Suprapubic skin (tissue), 4 donors: ENCODE measurements at regions not wholly inside any gene's neighbourhood (a gene's known extent, or its start where the extent isn't known, plus 50 kb on each side); places are given as distances from the start of the nearest gene placed in this dataset.

Source experiments
- DNase-seq, 2 donors: peaks; one replicate each; pipeline ENCODE4 v3.0.0-alpha.2; 2019; ENCODE audit warnings: low spot score in 2 of 2
- H3K27ac ChIP-seq: fragments of 200-600 bp; sonication (generic); one replicate; pipeline ENCODE4 v1.5.1; 2019
- H3K27me3 ChIP-seq: fragments of 200-600 bp; sonication (generic); one replicate; pipeline ENCODE4 v1.5.1; 2019
- H3K36me3 ChIP-seq: fragments of 200-600 bp; sonication (generic); one replicate; pipeline ENCODE4 v1.5.1; 2019
- H3K4me1 ChIP-seq: fragments of 200-600 bp; sonication (generic); one replicate; pipeline ENCODE4 v1.5.1; 2019
- H3K4me3 ChIP-seq: fragments of 200-600 bp; sonication (generic); one replicate; pipeline ENCODE4 v1.5.1; 2019; ENCODE audit warnings: mild to moderate bottlenecking
- H3K9me3 ChIP-seq: fragments of 200-600 bp; sonication (generic); one replicate; pipeline ENCODE4 v1.5.1; 2019
- EP300 ChIP-seq: sonication (generic); formaldehyde crosslinking; IDR thresholded peaks from one replicate; pipeline ENCODE4 v1.6.1; 2017; ENCODE audit warnings: antibody characterized with exemption
- POLR2A ChIP-seq, 2 donors: fragments of 450-650 bp; IDR thresholded peaks; one replicate each; pipeline ENCODE4 v1.6.1; 2017; ENCODE audit warnings: antibody characterized with exemption in 2 of 2, mild to moderate bottlenecking in 2 of 2, moderate library complexity in 2 of 2
- POLR2AphosphoS5 ChIP-seq, 3 donors: sonication (generic); formaldehyde crosslinking; IDR thresholded peaks; one replicate each; pipeline ENCODE4 v1.6.1; 2017; ENCODE audit warnings: antibody characterized with exemption in 3 of 3
- WGBS: methylation state at CpG from one replicate; pipeline ENCODE4 v1.1.5; 2018; 5-methylcytosine and 5-hydroxymethylcytosine counted together
- TF ChIP-seq, protein P1 (sequence below), 2 donors: fragments of 200-600 bp in 1 of 2; fragments of 450-650 bp in 1 of 2; sonication (generic) in 1 of 2; IDR thresholded peaks; one replicate each; pipeline ENCODE4 v1.5.1; 2016 to 2019; ENCODE audit warnings: antibody characterized with exemption in 2 of 2, mild to moderate bottlenecking in 1 of 2, moderate library complexity in 1 of 2

DNA sequence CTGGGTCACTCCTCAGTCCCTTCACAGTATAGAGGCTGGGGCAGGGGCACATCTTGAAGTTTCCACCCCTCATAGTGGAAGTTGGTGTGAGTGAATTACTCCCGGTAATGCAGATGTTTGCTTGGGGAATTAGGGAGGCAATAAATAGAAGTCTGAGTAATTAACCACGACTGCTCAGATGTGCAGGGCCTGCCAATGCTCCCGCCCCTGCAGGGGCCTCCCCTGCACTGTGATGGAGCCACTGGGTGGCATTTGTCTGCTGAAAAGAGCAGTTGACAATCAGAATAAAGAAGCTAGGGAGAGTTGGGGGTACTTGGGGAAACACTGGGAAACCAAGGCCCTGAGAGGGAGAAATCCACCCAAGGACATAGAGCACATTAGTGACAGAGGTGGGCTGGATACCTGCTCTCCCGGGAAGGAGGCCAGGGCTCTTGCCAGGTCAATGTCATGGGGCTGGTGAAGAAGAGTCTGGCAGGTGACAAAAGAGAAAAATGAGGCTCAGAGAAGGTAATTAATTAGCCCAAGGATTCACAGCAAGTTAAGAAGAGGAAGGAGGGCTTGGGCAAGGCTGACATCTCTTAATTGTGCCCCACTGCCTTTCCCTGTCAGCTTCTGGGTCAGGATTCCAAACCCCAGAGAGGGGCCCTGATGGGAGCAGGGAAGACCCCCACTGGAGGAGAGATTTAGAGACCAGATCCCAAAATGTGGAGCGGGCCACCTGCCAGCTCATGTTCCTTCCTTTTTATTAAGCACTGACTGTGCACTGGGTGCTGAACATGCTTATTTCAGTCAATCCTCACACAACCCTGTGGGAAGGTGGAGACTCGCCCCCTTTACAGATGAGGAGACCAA, 436.2 kb downstream of the MATN1 start:
- no peak for DNase-seq
- H3K27me3 ChIP-seq: peaks cover 3% of the 10 kb centered on the region
- H3K36me3 ChIP-seq: no peaks in the 10 kb centered on the region
- H3K4me1 ChIP-seq: no peaks in the 10 kb centered on the region
- H3K4me3 ChIP-seq: no peak overlapping the region
- H3K9me3 ChIP-seq: no peaks in the 10 kb centered on the region
- WGBS: 45% methylated on average over 6 of the region's 6 CpGs
- TF ChIP-seq EP300: no peak
- TF ChIP-seq, protein P1, sequence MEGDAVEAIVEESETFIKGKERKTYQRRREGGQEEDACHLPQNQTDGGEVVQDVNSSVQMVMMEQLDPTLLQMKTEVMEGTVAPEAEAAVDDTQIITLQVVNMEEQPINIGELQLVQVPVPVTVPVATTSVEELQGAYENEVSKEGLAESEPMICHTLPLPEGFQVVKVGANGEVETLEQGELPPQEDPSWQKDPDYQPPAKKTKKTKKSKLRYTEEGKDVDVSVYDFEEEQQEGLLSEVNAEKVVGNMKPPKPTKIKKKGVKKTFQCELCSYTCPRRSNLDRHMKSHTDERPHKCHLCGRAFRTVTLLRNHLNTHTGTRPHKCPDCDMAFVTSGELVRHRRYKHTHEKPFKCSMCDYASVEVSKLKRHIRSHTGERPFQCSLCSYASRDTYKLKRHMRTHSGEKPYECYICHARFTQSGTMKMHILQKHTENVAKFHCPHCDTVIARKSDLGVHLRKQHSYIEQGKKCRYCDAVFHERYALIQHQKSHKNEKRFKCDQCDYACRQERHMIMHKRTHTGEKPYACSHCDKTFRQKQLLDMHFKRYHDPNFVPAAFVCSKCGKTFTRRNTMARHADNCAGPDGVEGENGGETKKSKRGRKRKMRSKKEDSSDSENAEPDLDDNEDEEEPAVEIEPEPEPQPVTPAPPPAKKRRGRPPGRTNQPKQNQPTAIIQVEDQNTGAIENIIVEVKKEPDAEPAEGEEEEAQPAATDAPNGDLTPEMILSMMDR (IDR thresholded peaks at IDR 0.05): no peak
- TF ChIP-seq POLR2AphosphoS5 (IDR thresholded peaks at IDR 0.05): no peak
- TF ChIP-seq POLR2A (IDR thresholded peaks at IDR 0.05): no peak
- no peak overlapping the region for H3K27ac ChIP-seq

- H3K9me3 ChIP-seq: no peaks in the 10 kb centered on the region
- DNase-seq: no peak
- WGBS: 68% methylated on average over 5 of the region's 13 CpGs
- TF ChIP-seq, protein P1 (IDR thresholded peaks at IDR 0.05): no peak
- TF ChIP-seq POLR2AphosphoS5 (IDR thresholded peaks at IDR 0.05): no peak
- no peak for TF ChIP-seq POLR2A (IDR thresholded peaks at IDR 0.05)
- TF ChIP-seq EP300: no peak
- H3K4me3 ChIP-seq: no peak overlapping the region
- H3K36me3 ChIP-seq: no peaks in the 10 kb centered on the region
- peaks cover 3% of the 10 kb centered on the region for H3K27me3 ChIP-seq
- no peaks in the 10 kb centered on the region for H3K4me1 ChIP-seq
- no peak overlapping the region for H3K27ac ChIP-seq
Measured at GRCh38 chr1:30286241-30286987, 437.0 kb downstream of the MATN1 start.

DNA sequence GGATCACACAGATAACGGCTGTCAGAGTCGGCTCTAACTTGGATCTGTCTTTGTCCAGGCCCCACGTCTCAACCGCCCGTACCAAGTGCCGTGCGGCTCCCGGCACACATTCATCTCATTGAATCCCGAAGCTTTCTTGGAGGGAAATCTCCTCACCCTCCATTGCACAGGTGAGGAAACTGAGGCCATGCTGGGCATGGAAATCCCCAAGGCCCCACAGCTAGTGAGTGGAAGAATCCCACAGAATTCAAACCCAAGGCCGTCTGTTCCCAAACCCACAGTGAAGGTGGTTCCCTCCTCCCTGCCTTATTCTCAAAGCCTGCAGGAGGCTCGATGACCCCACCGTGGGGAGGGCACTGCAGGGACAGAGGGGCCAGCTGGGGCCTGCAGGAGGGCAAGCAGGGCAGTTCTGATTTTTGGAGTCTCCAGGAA, 437.9 kb downstream of the MATN1 start:
- H3K27ac ChIP-seq: no peak overlapping the region
- TF ChIP-seq POLR2A (IDR thresholded peaks at IDR 0.05) (no peak), EP300 (no peak)
- TF ChIP-seq, protein P1 (IDR thresholded peaks at IDR 0.05): no peak
- peaks cover 3% of the 10 kb centered on the region for H3K27me3 ChIP-seq
- H3K9me3 ChIP-seq: no peaks in the 10 kb centered on the region
- H3K4me3 ChIP-seq: no peak overlapping the region
- DNase-seq: no peak
- no peaks in the 10 kb centered on the region for H3K36me3 ChIP-seq
- H3K4me1 ChIP-seq: no peaks in the 10 kb centered on the region
- 91% methylated on average over 12 of the region's 12 CpGs for WGBS

DNA sequence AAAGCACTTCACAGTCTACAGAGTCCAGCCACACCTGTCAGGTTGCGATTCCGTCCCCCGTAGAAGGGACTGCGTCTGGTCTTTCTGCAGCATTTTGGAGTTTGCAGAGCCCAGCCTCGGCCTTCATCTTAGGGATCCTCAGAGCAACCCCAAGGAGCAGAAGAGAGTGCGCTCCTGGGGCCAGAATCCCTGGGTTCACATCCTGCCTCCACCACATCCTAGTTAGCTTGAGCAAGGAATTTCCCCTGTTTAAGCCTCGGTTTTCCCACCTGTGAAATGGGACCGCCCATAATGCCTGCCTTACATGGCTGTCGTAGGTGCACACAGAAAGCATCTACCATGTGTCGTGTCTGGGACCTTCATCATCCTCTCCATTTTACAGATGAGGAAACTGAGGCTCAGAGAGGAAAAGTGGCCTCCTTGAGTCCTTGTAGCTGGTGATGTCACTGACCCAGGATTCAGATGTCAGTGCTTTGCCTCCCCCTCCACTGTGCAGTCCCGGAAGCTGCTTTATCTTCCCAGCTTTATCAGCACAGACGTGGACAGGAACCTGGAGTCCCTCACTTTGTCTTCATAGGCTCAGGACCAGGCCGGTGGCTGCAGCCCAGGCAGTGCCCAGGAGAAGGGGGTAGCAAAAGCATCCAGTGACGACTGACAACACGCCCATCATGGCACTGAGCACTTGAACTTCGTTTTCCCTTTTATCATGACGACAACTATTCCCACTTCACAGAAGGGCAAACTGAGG, 438.5 kb downstream of the MATN1 start:
- Histone ChIP-seq H3K9me3 (no peaks in the 10 kb centered on the region), H3K27ac (no peak overlapping the region), H3K36me3 (no peaks in the 10 kb centered on the region), H3K4me3 (no peak overlapping the region), H3K4me1 (no peaks in the 10 kb centered on the region), H3K27me3 (peaks cover 3% of the 10 kb centered on the region)
- WGBS: 100% methylated on average over 17 of the region's 17 CpGs
- no peak for DNase-seq
- no peak for TF ChIP-seq POLR2A (IDR thresholded peaks at IDR 0.05)
- no peak for TF ChIP-seq EP300
- TF ChIP-seq, protein P1 (IDR thresholded peaks at IDR 0.05): no peak
- TF ChIP-seq POLR2AphosphoS5 (IDR thresholded peaks at IDR 0.05): no peak
